Urinary bladder (tissue), 3 donors: ENCODE measurements at regions not wholly inside any gene's neighbourhood (a gene's known extent, or its start where the extent isn't known, plus 50 kb on each side); places are given as distances from the start of the nearest gene placed in this dataset.
A peak's percentile ranks its signal among the peaks of the same experiment; 100 is the strongest.

Source experiments
- DNase-seq: peaks from one replicate; pipeline ENCODE4 v3.0.0-alpha.2; 2015; ENCODE audit errors: extremely low spot score
- H3K27ac ChIP-seq: one replicate; pipeline ENCODE4 v1.5.1; 2013; ENCODE audit warnings: low read depth, mild to moderate bottlenecking, moderate library complexity
- H3K36me3 ChIP-seq: one replicate; pipeline ENCODE4 v1.6.1; 2013; ENCODE audit warnings: mild to moderate bottlenecking, moderate library complexity; ENCODE audit not compliant: insufficient read depth
- H3K4me1 ChIP-seq: one replicate; pipeline ENCODE4 v1.6.1; 2013; ENCODE audit warnings: mild to moderate bottlenecking, moderate library complexity; ENCODE audit not compliant: insufficient read depth
- H3K4me3 ChIP-seq: one replicate; pipeline ENCODE4 v1.5.1; 2013; ENCODE audit warnings: low read depth, low read length
- WGBS: extraction: QIAGEN DNeasy Blood & Tissue Kit; methylation state at CpG from one replicate; pipeline ENCODE4 v1.1.7; 2013; 5-methylcytosine and 5-hydroxymethylcytosine counted together
- donor health status: healthy with polysubstance abuse.
- donor health status: healthy.

GRCh38 chr6:119547024-119547423 lies 197.5 kb upstream of the MAN1A1 start:
- H3K36me3 ChIP-seq, result no peaks in the 10 kb centered on the region
- 84% methylated on average over 3 of the region's 3 CpGs for WGBS
- no peak overlapping the region for H3K4me3 ChIP-seq
- no peaks in the 10 kb centered on the region for H3K4me1 ChIP-seq
- H3K27ac ChIP-seq, result no peak overlapping the region
- no peak for DNase-seq

GRCh38 chr6:119545245-119545644 lies 195.7 kb upstream of the MAN1A1 start:
- no peak overlapping the region for H3K27ac ChIP-seq
- H3K4me1 ChIP-seq, result no peaks in the 10 kb centered on the region
- H3K36me3 ChIP-seq, result no peaks in the 10 kb centered on the region
- 57% methylated on average over 1 of the region's 1 CpG for WGBS
- no peak for DNase-seq
- no peak overlapping the region for H3K4me3 ChIP-seq

- Histone ChIP-seq H3K4me1 (no peaks in the 10 kb centered on the region), H3K4me3 (no peak overlapping the region), H3K27ac (peak overlapping the region; percentile 76), H3K36me3 (no peaks in the 10 kb centered on the region)
- WGBS, result 42% methylated on average over 4 of the region's 4 CpGs
- no peak for DNase-seq
These were observed 195.0 kb upstream of the MAN1A1 start for GRCh38 chr6:119544325-119545175.

- no peak overlapping the region for H3K4me3 ChIP-seq
- no peak overlapping the region for H3K27ac ChIP-seq
- 92% methylated on average over 2 of the region's 2 CpGs for WGBS
- H3K4me1 ChIP-seq, result no peaks in the 10 kb centered on the region
- DNase-seq, result no peak
- H3K36me3 ChIP-seq, result no peaks in the 10 kb centered on the region
These were observed 193.8 kb upstream of the MAN1A1 start for GRCh38 chr6:119543332-119543731.

- Histone ChIP-seq H3K4me3 (no peak overlapping the region), H3K27ac (peak overlapping the region; percentile 30), H3K36me3 (no peaks in the 10 kb centered on the region), H3K4me1 (no peaks in the 10 kb centered on the region)
- WGBS, result 89% methylated on average over 1 of the region's 1 CpG
- DNase-seq, result no peak
These were observed 192.5 kb upstream of the MAN1A1 start for GRCh38 chr6:119542037-119542436.

GRCh38 chr6:119541132-119541905 lies 191.8 kb upstream of the MAN1A1 start:
- peak overlapping the region; percentile 16 for H3K27ac ChIP-seq
- DNase-seq, result peak; percentile 13
- no peak overlapping the region for H3K4me3 ChIP-seq
- 17% methylated on average over 3 of the region's 3 CpGs for WGBS
- H3K4me1 ChIP-seq, result no peaks in the 10 kb centered on the region
- no peaks in the 10 kb centered on the region for H3K36me3 ChIP-seq

DNA sequence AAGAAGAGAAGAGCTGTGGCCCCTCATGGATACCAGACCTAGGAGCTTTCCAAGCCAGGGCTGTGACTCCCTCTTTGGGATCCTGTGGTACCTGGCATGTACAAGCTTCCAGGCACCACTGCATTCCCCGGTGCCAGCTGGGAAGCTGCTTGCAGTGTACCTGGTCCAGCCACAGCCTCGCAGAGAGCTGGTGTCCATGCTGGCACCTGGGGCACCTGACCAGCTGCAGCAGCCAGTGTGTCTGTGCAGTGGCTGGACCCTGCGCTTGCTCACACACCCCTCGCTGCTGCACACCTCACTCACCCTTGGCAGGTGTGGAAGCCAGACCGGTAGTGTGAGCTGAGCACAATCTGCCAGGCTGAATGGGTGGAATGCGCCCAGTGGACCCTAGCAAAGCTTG lies 190.9 kb upstream of the MAN1A1 start:
- no peak overlapping the region for H3K4me3 ChIP-seq
- H3K4me1 ChIP-seq, result no peaks in the 10 kb centered on the region
- H3K27ac ChIP-seq, result peak overlapping the region; percentile 72
- H3K36me3 ChIP-seq, result no peaks in the 10 kb centered on the region
- 94% methylated on average over 6 of the region's 6 CpGs for WGBS
- DNase-seq, result no peak

- no peaks in the 10 kb centered on the region for H3K36me3 ChIP-seq
- no peaks in the 10 kb centered on the region for H3K4me1 ChIP-seq
- no peak overlapping the region for H3K27ac ChIP-seq
- no peak overlapping the region for H3K4me3 ChIP-seq
- WGBS, result 95% methylated on average over 3 of the region's 3 CpGs
- no peak for DNase-seq
These were observed 189.6 kb upstream of the MAN1A1 start for GRCh38 chr6:119539066-119539746.

GRCh38 chr6:119536666-119537065 lies 187.1 kb upstream of the MAN1A1 start:
- DNase-seq, result no peak
- Histone ChIP-seq H3K27ac (no peak overlapping the region), H3K4me3 (no peak overlapping the region), H3K4me1 (no peaks in the 10 kb centered on the region), H3K36me3 (no peaks in the 10 kb centered on the region)
- WGBS, result 88% methylated on average over 5 of the region's 5 CpGs

DNA sequence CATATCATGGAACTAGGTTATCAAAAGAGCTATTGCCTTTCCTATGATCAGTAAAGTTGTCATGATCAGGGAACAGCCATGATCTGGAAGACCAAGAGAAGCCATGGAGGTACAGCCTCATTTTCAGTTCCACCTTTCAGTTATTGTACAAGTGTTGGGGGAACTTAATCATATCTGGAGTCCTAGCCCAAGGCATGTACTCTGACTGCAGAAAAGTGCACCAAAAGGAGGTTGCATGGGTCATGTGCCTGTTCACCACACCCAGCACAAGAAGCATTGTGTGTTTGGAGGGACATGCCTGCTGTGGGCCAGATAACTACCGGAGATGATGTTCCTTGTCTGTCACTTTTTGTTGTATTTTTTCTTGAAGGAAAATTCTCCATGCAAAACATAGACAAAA lies 185.8 kb upstream of the MAN1A1 start:
- Histone ChIP-seq H3K4me1 (no peaks in the 10 kb centered on the region), H3K27ac (no peak overlapping the region), H3K36me3 (no peaks in the 10 kb centered on the region), H3K4me3 (no peak overlapping the region)
- WGBS, result 91% methylated on average over 1 of the region's 1 CpG
- DNase-seq, result no peak

DNA sequence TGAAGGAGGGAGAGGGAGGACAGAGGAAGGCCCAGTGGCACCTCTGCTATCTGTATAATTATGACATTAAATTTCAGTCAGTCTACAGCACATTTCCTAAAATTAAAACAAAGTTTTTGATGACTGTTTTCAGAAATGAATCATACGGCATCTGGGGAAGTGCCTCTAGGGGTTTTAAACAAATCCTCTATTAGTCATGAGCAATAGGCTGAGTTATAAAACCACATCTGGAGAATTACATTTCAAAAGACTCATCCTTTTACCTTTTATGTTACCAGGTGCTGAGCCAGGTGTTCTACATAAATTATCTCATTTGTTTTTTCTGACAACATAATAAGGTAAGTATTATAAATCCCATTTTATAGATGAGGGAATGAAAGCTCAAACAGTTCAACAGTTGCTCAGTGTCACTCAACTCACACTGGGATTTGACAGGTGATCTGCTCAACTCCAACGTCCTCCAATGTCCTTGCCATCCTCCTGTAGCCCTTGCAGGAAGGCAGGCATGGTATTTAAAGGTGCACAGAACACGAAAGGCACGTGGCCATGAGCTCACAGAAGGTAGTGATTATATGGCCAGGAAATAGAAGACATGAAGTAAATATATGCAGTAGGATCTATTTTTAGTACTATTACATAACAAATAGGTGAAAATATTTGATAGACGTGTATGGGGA lies 184.2 kb upstream of the MAN1A1 start:
- no peak overlapping the region for H3K27ac ChIP-seq
- no peaks in the 10 kb centered on the region for H3K36me3 ChIP-seq
- DNase-seq, result no peak
- WGBS, result 54% methylated on average over 5 of the region's 5 CpGs
- H3K4me1 ChIP-seq, result no peaks in the 10 kb centered on the region
- H3K4me3 ChIP-seq, result no peak overlapping the region

GRCh38 chr6:119527231-119527578 lies 177.6 kb upstream of the MAN1A1 start:
- Histone ChIP-seq H3K27ac (no peak overlapping the region), H3K4me3 (no peak overlapping the region), H3K4me1 (no peaks in the 10 kb centered on the region), H3K36me3 (no peaks in the 10 kb centered on the region)
- 50% methylated on average over 2 of the region's 2 CpGs for WGBS
- no peak for DNase-seq

DNA sequence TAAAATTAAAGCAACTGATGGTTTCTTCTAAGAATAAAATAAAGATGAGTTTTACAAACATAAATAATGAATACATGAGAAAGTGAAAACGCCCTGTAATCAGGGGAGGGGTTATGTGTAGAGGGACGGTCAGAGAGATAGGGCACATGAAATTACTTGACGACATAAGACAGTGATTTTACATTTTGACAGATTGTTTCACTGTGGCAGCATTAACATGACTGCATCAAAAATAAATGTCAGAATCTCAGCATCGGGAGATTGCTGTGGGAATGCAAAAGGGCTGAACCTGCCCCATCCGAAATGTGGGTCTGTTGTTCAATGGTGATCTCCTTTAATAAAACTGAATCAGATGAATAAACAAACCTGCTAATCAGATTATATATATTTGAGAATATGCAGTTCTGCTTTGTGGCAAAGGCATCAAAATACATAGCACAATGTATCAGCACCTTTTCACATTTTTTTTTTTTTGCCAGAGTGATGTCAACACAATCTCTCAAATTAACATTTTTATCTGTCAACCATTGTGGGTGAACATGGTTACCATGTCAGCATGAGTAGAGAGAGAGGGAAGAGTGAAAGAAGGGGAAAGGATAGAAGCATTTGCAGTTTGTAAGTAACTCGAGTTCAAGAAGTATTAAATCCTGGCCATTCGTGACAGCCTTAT lies 177.1 kb upstream of the MAN1A1 start:
- Histone ChIP-seq H3K36me3 (no peaks in the 10 kb centered on the region), H3K4me1 (no peaks in the 10 kb centered on the region), H3K4me3 (no peak overlapping the region), H3K27ac (no peak overlapping the region)
- no peak for DNase-seq
- 88% methylated on average over 7 of the region's 7 CpGs for WGBS
